A549 (cell line): ENCODE measurements at regions not wholly inside any gene's neighbourhood (a gene's known extent, or its start where the extent isn't known, plus 50 kb on each side); places are given as distances from the start of the nearest gene placed in this dataset.

ENCODE experiments used
- POLR2A ChIP-seq: IDR thresholded peaks from 2 replicates; pipeline ENCODE4 v1.6.1; 2012; ENCODE audit warnings: mild to moderate bottlenecking, low read length
- TF ChIP-seq, protein P1 (sequence below): IDR thresholded peaks from 2 replicates; pipeline ENCODE4 v1.6.1; 2012

- TF ChIP-seq POLR2A = no peak
- TF ChIP-seq, protein P1, sequence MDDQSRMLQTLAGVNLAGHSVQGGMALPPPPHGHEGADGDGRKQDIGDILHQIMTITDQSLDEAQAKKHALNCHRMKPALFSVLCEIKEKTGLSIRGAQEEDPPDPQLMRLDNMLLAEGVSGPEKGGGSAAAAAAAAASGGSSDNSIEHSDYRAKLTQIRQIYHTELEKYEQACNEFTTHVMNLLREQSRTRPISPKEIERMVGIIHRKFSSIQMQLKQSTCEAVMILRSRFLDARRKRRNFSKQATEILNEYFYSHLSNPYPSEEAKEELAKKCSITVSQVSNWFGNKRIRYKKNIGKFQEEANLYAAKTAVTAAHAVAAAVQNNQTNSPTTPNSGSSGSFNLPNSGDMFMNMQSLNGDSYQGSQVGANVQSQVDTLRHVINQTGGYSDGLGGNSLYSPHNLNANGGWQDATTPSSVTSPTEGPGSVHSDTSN = no peak
Observed at GRCh38 chr1:79848316-79848715, 841.8 kb upstream of the ADGRL4 start.
